H1 (cell line): ENCODE measurements at regions not wholly inside any gene's neighbourhood (a gene's known extent, or its start where the extent isn't known, plus 50 kb on each side); places are given as distances from the start of the nearest gene placed in this dataset.

Experiments used
- CTCF ChIA-PET: fragments of 300-600 bp; sonication (Branson Sonifier 250); formaldehyde crosslinking; loops from one replicate; lab custom pipeline; 2021; ENCODE audit not compliant: partially characterized antibody; lab: Charles Lee
- POLR2A ChIA-PET: fragments of 300-600 bp; sonication (Branson Sonifier 250); formaldehyde crosslinking; loops from one replicate; lab custom pipeline; 2021; ENCODE audit warnings: inconsistent platforms; ENCODE audit not compliant: partially characterized antibody; lab: Charles Lee
- DNase-seq, 2 experiments: peaks; one replicate each; pipeline versions ENCODE4 v3.0.0 to v3.0.0-alpha.2; 2010 to 2022; ENCODE audit warnings: low spot score in 2 of 2, low read depth in 1 of 2, mixed read lengths in 1 of 2
- FAIRE-seq: peaks from 2 replicates; lab custom pipeline; 2011; peaks lifted over from hg19 to GRCh38; lab: Jason Lieb, UNC
- H2AFZ ChIP-seq: 2 replicates; pipeline ENCODE4 v1.8.1; 2012; ENCODE audit warnings: low read length, inconsistent platforms
- H2AK5ac ChIP-seq: 2 replicates; pipeline ENCODE4 v1.6.1; 2013; ENCODE audit warnings: low read depth, low read length
- H2BK120ac ChIP-seq: replicated peaks from 2 replicates; pipeline ENCODE3; 2013; ENCODE audit warnings: low read depth, low read length, inconsistent platforms
- H2BK12ac ChIP-seq: 2 replicates; pipeline ENCODE4 v1.6.1; 2013; ENCODE audit warnings: low read depth, low read length
- H2BK15ac ChIP-seq: 2 replicates; pipeline ENCODE4 v1.6.1; 2013; ENCODE audit warnings: low read length
- H2BK20ac ChIP-seq: 2 replicates; pipeline ENCODE4 v1.6.1; 2013; ENCODE audit warnings: low read length
- H2BK5ac ChIP-seq: 2 replicates; pipeline ENCODE4 v1.6.1; 2013; ENCODE audit warnings: low read depth, low read length
- H3K14ac ChIP-seq: 2 replicates; pipeline ENCODE4 v1.6.1; 2013; ENCODE audit warnings: inconsistent platforms; ENCODE audit not compliant: insufficient read length
- H3K18ac ChIP-seq: 2 replicates; pipeline ENCODE4 v1.6.1; 2013; ENCODE audit warnings: low read length; ENCODE audit errors: extremely low read depth
- H3K23ac ChIP-seq: 2 replicates; pipeline ENCODE4 v1.6.1; 2013; ENCODE audit warnings: inconsistent platforms; ENCODE audit not compliant: insufficient read length
- H3K23me2 ChIP-seq: 2 replicates; pipeline ENCODE4 v1.6.1; 2013; ENCODE audit warnings: low read depth, low read length
- H3K27ac ChIP-seq: 2 replicates; pipeline ENCODE4 v1.6.1; 2011; ENCODE audit warnings: low read depth, low read length, inconsistent platforms
- H3K27me3 ChIP-seq, 4 experiments: replicated peaks in 1 of 4; 1 replicate in 1 of 4; 2 replicates in 3 of 4; pipeline versions ENCODE4 v1.6.1 to v1.8.1; 2011 to 2013; ENCODE audit warnings: low read length in 3 of 4, mild to moderate bottlenecking in 3 of 4, inconsistent platforms in 2 of 4, mixed read lengths in 2 of 4, moderate library complexity in 1 of 4; ENCODE audit not compliant: control insufficient read depth in 3 of 4, insufficient read depth in 3 of 4; ENCODE audit errors: extremely low read depth in 1 of 4
- H3K36me3 ChIP-seq, 4 experiments: 2 replicates each; pipeline versions ENCODE4 v1.6.1 to v1.8.1; 2011 to 2013; ENCODE audit warnings: mild to moderate bottlenecking in 4 of 4, low read length in 3 of 4, moderate library complexity in 2 of 4, control low read depth in 1 of 4, inconsistent platforms in 1 of 4; ENCODE audit not compliant: insufficient read depth in 4 of 4, control insufficient read depth in 2 of 4
- H3K4ac ChIP-seq: replicated peaks from 2 replicates; pipeline ENCODE3; 2013; ENCODE audit warnings: low read length, low read depth, mixed read lengths, inconsistent platforms; ENCODE audit not compliant: insufficient read length
- H3K4me1 ChIP-seq, 4 experiments: replicated peaks in 1 of 4; 1 replicate in 1 of 4; 2 replicates in 3 of 4; pipeline versions ENCODE4 v1.6.1 to v1.8.1; 2011 to 2013; ENCODE audit warnings: low read length in 3 of 4, inconsistent platforms in 2 of 4, mixed read lengths in 1 of 4; ENCODE audit not compliant: insufficient read depth in 4 of 4, control insufficient read depth in 3 of 4
- H3K4me2 ChIP-seq, 2 experiments: 2 replicates each; pipeline versions ENCODE4 v1.6.1 to v1.8.1; 2011 to 2013; ENCODE audit warnings: low read depth in 2 of 2, low read length in 2 of 2, control low read depth in 1 of 2, inconsistent platforms in 1 of 2, mild to moderate bottlenecking in 1 of 2; ENCODE audit not compliant: insufficient read depth in 1 of 2
- H3K4me3 ChIP-seq, 4 experiments: fragments of 200-600, 300-600 bp in 1 of 4; sonication (generic), shearing (Covaris generic), sonication (Bioruptor Twin) in 1 of 4; 2 replicates each; pipeline versions ENCODE4 v1.5.1 to v1.8.1; 2011 to 2016; ENCODE audit warnings: low read length in 4 of 4, low read depth in 3 of 4, control low read depth in 2 of 4, inconsistent platforms in 2 of 4, mild to moderate bottlenecking in 2 of 4, mixed read lengths in 1 of 4, moderate library complexity in 1 of 4; ENCODE audit not compliant: insufficient read depth in 2 of 4; ENCODE audit errors: extremely low read depth in 1 of 4
- H3K56ac ChIP-seq: replicated peaks from 2 replicates; pipeline ENCODE3; 2013; ENCODE audit warnings: low read depth, mild to moderate bottlenecking, mixed read lengths, low read length, inconsistent platforms; ENCODE audit not compliant: insufficient read length
- H3K79me1 ChIP-seq: 2 replicates; pipeline ENCODE4 v1.6.1; 2013; ENCODE audit warnings: low read depth, low read length, control low read depth
- H3K79me2 ChIP-seq, 2 experiments: 2 replicates each; pipeline versions ENCODE4 v1.6.1 to v1.8.1; 2012 to 2013; ENCODE audit warnings: low read length in 2 of 2, mild to moderate bottlenecking in 2 of 2, inconsistent platforms in 1 of 2; ENCODE audit not compliant: insufficient read depth in 2 of 2, control insufficient read depth in 1 of 2
- H3K9ac ChIP-seq, 4 experiments: replicated peaks in 1 of 4; 1 replicate in 1 of 4; 2 replicates in 3 of 4; pipeline versions ENCODE4 v1.6.1 to v1.8.1; 2011 to 2013; ENCODE audit warnings: low read depth in 3 of 4, low read length in 3 of 4, control low read depth in 2 of 4, mild to moderate bottlenecking in 2 of 4, moderate library complexity in 2 of 4, inconsistent platforms in 1 of 4; ENCODE audit errors: extremely low read depth in 1 of 4
- H3K9me3 ChIP-seq, 2 experiments: 2 replicates each; pipeline versions ENCODE4 v1.6.1 to v1.8.1; 2012 to 2013; ENCODE audit warnings: mild to moderate bottlenecking in 2 of 2, moderate library complexity in 2 of 2, control low read depth in 1 of 2, inconsistent platforms in 1 of 2, low read depth in 1 of 2, low read length in 1 of 2, mixed read lengths in 1 of 2; ENCODE audit not compliant: insufficient read depth in 2 of 2
- H4K20me1 ChIP-seq, 2 experiments: replicated peaks in 1 of 2; 2 replicates each; pipeline versions ENCODE3 to v1.8.1; 2011 to 2013; ENCODE audit warnings: inconsistent platforms in 2 of 2, low read length in 2 of 2, mild to moderate bottlenecking in 1 of 2; ENCODE audit not compliant: insufficient read depth in 2 of 2, control insufficient read depth in 1 of 2
- H4K5ac ChIP-seq: 2 replicates; pipeline ENCODE4 v1.6.1; 2013; ENCODE audit warnings: low read length, low read depth, mixed read lengths, inconsistent platforms; ENCODE audit not compliant: insufficient read length
- H4K8ac ChIP-seq: 2 replicates; pipeline ENCODE4 v1.8.0; 2013; ENCODE audit warnings: mild to moderate bottlenecking, moderate library complexity, low read length, inconsistent platforms; ENCODE audit not compliant: insufficient read depth; ENCODE audit errors: extremely low read depth
- H4K91ac ChIP-seq: replicated peaks from 2 replicates; pipeline ENCODE3; 2013; ENCODE audit warnings: low read length, mixed read lengths, inconsistent platforms; ENCODE audit not compliant: insufficient read length
- BACH1 ChIP-seq: IDR thresholded peaks from 2 replicates; pipeline ENCODE4 v1.6.1; 2012; ENCODE audit warnings: low read length, improper control_type of control experiment
- EP300 ChIP-seq, 2 experiments: IDR thresholded peaks; 1 replicate in 1 of 2; 2 replicates in 1 of 2; pipeline ENCODE4 v1.6.1; 2011 to 2012; ENCODE audit warnings: low read depth in 2 of 2, low read length in 2 of 2, mild to moderate bottlenecking in 2 of 2, borderline replicate concordance in 1 of 2, inconsistent platforms in 1 of 2, moderate library complexity in 1 of 2
- GTF2F1 ChIP-seq: IDR thresholded peaks from 2 replicates; pipeline ENCODE4 v1.6.1; 2012; ENCODE audit warnings: low read depth, low read length, improper control_type of control experiment, borderline replicate concordance
- KDM5A ChIP-seq: fragments of 200-600 bp; IDR thresholded peaks from 2 replicates; pipeline ENCODE4 v1.7.1; 2012; ENCODE audit warnings: mild to moderate bottlenecking, low read length, inconsistent platforms, mixed read lengths
- PHF8 ChIP-seq: fragments of 200-600 bp; sonication (generic); conservative IDR thresholded peaks from 2 replicates; pipeline ENCODE4 v1.7.1; 2012; ENCODE audit warnings: low read depth, mild to moderate bottlenecking, inconsistent platforms, low read length, moderate library complexity
- RNF2 ChIP-seq: fragments of 200-900, 300-1000 bp; sonication (generic); IDR thresholded peaks from 2 replicates; pipeline ENCODE4 v1.7.1; 2016; ENCODE audit warnings: borderline replicate concordance, low read depth, mild to moderate bottlenecking, antibody characterized with exemption, low read length; ENCODE audit not compliant: poor library complexity, severe bottlenecking; ENCODE audit errors: missing control alignments
- SAP30 ChIP-seq: fragments of 300-600 bp; sonication (generic); IDR thresholded peaks from 2 replicates; pipeline ENCODE4 v1.7.1; 2012; ENCODE audit warnings: low read length, moderate library complexity, mild to moderate bottlenecking, inconsistent platforms; ENCODE audit not compliant: insufficient read depth, insufficient replicate concordance
- SIRT6 ChIP-seq: IDR thresholded peaks from one replicate; pipeline ENCODE4 v1.7.1; 2012; ENCODE audit warnings: low read length, inconsistent platforms
- SIX5 ChIP-seq: IDR thresholded peaks from 2 replicates; pipeline ENCODE4 v1.6.1; 2011; ENCODE audit warnings: mild to moderate bottlenecking, low read depth, low read length
- SP4 ChIP-seq: IDR thresholded peaks from 2 replicates; pipeline ENCODE4 v1.6.1; 2012; ENCODE audit warnings: low read length, inconsistent platforms
- SUZ12 ChIP-seq: fragments of 200-600 bp; sonication (generic); IDR thresholded peaks from 2 replicates; pipeline ENCODE4 v1.6.1; 2012; ENCODE audit warnings: mild to moderate bottlenecking, inconsistent platforms, low read length, moderate library complexity, mixed read lengths
- TBP ChIP-seq: IDR thresholded peaks from 2 replicates; pipeline ENCODE4 v1.6.1; 2011; ENCODE audit warnings: low read depth, low read length, improper control_type of control experiment
- TCF12 ChIP-seq: IDR thresholded peaks from 2 replicates; pipeline ENCODE4 v1.6.1; 2011; ENCODE audit warnings: low read depth, mild to moderate bottlenecking, low read length
- YY1 ChIP-seq: IDR thresholded peaks from 2 replicates; pipeline ENCODE4 v1.6.1; 2011; ENCODE audit warnings: low read depth, mild to moderate bottlenecking, low read length
- ZNF274 ChIP-seq: IDR thresholded peaks from 2 replicates; pipeline ENCODE4 v1.7.0; 2012; ENCODE audit warnings: low read length, borderline replicate concordance; ENCODE audit errors: extremely low read depth
- WGBS, 2 experiments: shearing (Covaris generic) in 1 of 2; methylation state at CpG; one replicate each; pipeline versions ENCODE4 v1.1.6 to v1.1.7; 2013 to 2015; ENCODE audit warnings: low lambda C conversion rate in 2 of 2, mixed read lengths in 2 of 2, inconsistent platforms in 1 of 2, low coverage in 1 of 2, missing lambda C conversion rate in 1 of 2; ENCODE audit not compliant: insufficient replicate concordance in 2 of 2, insufficient coverage in 1 of 2, insufficient read length in 1 of 2; ENCODE audit errors: extremely low coverage in 1 of 2, missing lambda C conversion rate in 1 of 2; 5-methylcytosine and 5-hydroxymethylcytosine counted together

GRCh38 chrX:36803151-36803550 is 205.0 kb upstream of the FAM47C start:
- no peak overlapping the region for H3K14ac ChIP-seq
- H2AK5ac ChIP-seq, result no peak overlapping the region
- ChIA-PET CTCF (no interaction called here), POLR2A (no interaction called here)
- H3K18ac ChIP-seq, result no peak overlapping the region
- no peaks in the 10 kb centered on the region for H3K4me1 ChIP-seq
- no peak overlapping the region for H2BK15ac ChIP-seq
- no peaks in the 10 kb centered on the region for H4K20me1 ChIP-seq
- H2AFZ ChIP-seq, result no peak overlapping the region
- H3K79me1 ChIP-seq, result no peaks in the 10 kb centered on the region
- no peak overlapping the region for H3K56ac ChIP-seq
- H4K91ac ChIP-seq, result no peak overlapping the region
- no peak for DNase-seq
- H3K23ac ChIP-seq, result no peak overlapping the region
- no peak overlapping the region for H3K4ac ChIP-seq
- no peak for FAIRE-seq
- H3K4me2 ChIP-seq, result no peak overlapping the region
- H2BK120ac ChIP-seq, result no peak overlapping the region
- H4K5ac ChIP-seq, result no peak overlapping the region
- no peaks in the 10 kb centered on the region for H3K79me2 ChIP-seq
- H3K4me3 ChIP-seq, result no peak overlapping the region
- H3K27me3 ChIP-seq, result no peaks in the 10 kb centered on the region
- no peaks in the 10 kb centered on the region for H3K36me3 ChIP-seq
- no peaks in the 10 kb centered on the region for H3K23me2 ChIP-seq
- H2BK12ac ChIP-seq, result no peak overlapping the region
- no peak overlapping the region for H3K27ac ChIP-seq
- no peak overlapping the region for H3K9ac ChIP-seq
- WGBS, 2 experiments, result 84% methylated on average over 2 of the region's 4 CpGs; no CpG with 5 or more reads in 1 of the 2 experiments
- H4K8ac ChIP-seq, result no peak overlapping the region
- no peaks in the 10 kb centered on the region for H3K9me3 ChIP-seq
- H2BK20ac ChIP-seq, result no peak overlapping the region
- H2BK5ac ChIP-seq, result no peak overlapping the region
- TF ChIP-seq PHF8 (no peak), KDM5A (no peak), GTF2F1 (no peak), EP300 (IDR thresholded peaks at IDR 0.05; ENCODE audit: borderline replicate concordance in 1 of 2, low read depth in 2 of 2, low read length in 2 of 2) (no peak), SP4 (no peak), TBP (no peak), ZNF274 (no peak), SUZ12 (no peak), RNF2 (no peak), TCF12 (no peak), YY1 (no peak), SIRT6 (no peak), SIX5 (no peak), BACH1 (no peak), SAP30 (no peak)
